H1 (cell line): ENCODE measurements at regions not wholly inside any gene's neighbourhood (a gene's known extent, or its start where the extent isn't known, plus 50 kb on each side); places are given as distances from the start of the nearest gene placed in this dataset.

Experiments used
- BRCA1 ChIP-seq: IDR thresholded peaks from 2 replicates; pipeline ENCODE4 v1.6.1; 2012; ENCODE audit warnings: low read depth, low read length, improper control_type of control experiment
- CBX5 ChIP-seq: fragments of 300-800, 300-1000 bp; sonication (generic); IDR thresholded peaks from 2 replicates; pipeline ENCODE4 v1.7.1; 2016; ENCODE audit warnings: antibody characterized with exemption, low read length, low read depth
- CEBPB ChIP-seq: IDR thresholded peaks from 2 replicates; pipeline ENCODE4 v1.6.1; 2012; ENCODE audit warnings: low read depth, low read length
- CTCF ChIP-seq, 3 experiments: IDR thresholded peaks; 1 replicate in 2 of 3; 2 replicates in 1 of 3; pipeline versions ENCODE4 v1.5.1 to v1.6.1; 2011; ENCODE audit warnings: low read length in 3 of 3, mild to moderate bottlenecking in 3 of 3, inconsistent platforms in 2 of 3, low read depth in 1 of 3, moderate library complexity in 1 of 3; ENCODE audit not compliant: insufficient read depth in 1 of 3; ENCODE audit errors: control extremely low read depth in 1 of 3
- EP300 ChIP-seq, 2 experiments: IDR thresholded peaks; 1 replicate in 1 of 2; 2 replicates in 1 of 2; pipeline ENCODE4 v1.6.1; 2011 to 2012; ENCODE audit warnings: low read depth in 2 of 2, low read length in 2 of 2, mild to moderate bottlenecking in 2 of 2, borderline replicate concordance in 1 of 2, inconsistent platforms in 1 of 2, moderate library complexity in 1 of 2
- JUN ChIP-seq: IDR thresholded peaks from 2 replicates; pipeline ENCODE4 v1.6.1; 2011; ENCODE audit warnings: low read depth, mild to moderate bottlenecking, improper control_type of control experiment, low read length
- POLR2A ChIP-seq, 2 experiments: IDR thresholded peaks; 1 replicate in 1 of 2; 2 replicates in 1 of 2; pipeline ENCODE4 v1.6.1; 2011; ENCODE audit warnings: low read depth in 2 of 2, low read length in 2 of 2, mild to moderate bottlenecking in 2 of 2; ENCODE audit errors: control extremely low read depth in 1 of 2
- RAD21 ChIP-seq, 2 experiments: IDR thresholded peaks in 1 of 2; conservative IDR thresholded peaks in 1 of 2; 2 replicates each; pipeline ENCODE4 v1.6.1; 2011; ENCODE audit warnings: low read depth in 2 of 2, low read length in 2 of 2, improper control_type of control experiment in 1 of 2, inconsistent platforms in 1 of 2, mild to moderate bottlenecking in 1 of 2, moderate library complexity in 1 of 2
- RXRA ChIP-seq: IDR thresholded peaks from 2 replicates; pipeline ENCODE4 v1.6.1; 2011; ENCODE audit warnings: low read depth, mild to moderate bottlenecking, low read length, moderate library complexity; ENCODE audit not compliant: insufficient read depth
- SP1 ChIP-seq: IDR thresholded peaks from 2 replicates; pipeline ENCODE4 v1.6.1; 2011; ENCODE audit warnings: low read depth, low read length
- SRF ChIP-seq: IDR thresholded peaks from 2 replicates; pipeline ENCODE4 v1.6.1; 2011; ENCODE audit warnings: mild to moderate bottlenecking, low read depth, low read length, moderate library complexity

- TF ChIP-seq SRF (no peak), CTCF (IDR thresholded peaks at IDR 0.05; ENCODE audit: control extremely low read depth in 1 of 3, insufficient read depth in 1 of 3, low read depth in 1 of 3, low read length in 3 of 3) (peak in 2 of 3 experiments; percentile 45 to 58; a peak in 3 of 4 replicates), BRCA1 (no peak), POLR2A (IDR thresholded peaks at IDR 0.05; ENCODE audit: control extremely low read depth in 1 of 2, low read depth in 2 of 2, low read length in 2 of 2) (no peak), RXRA (no peak), CBX5 (no peak), JUN (no peak), CEBPB (no peak), SP1 (no peak), EP300 (IDR thresholded peaks at IDR 0.05; ENCODE audit: borderline replicate concordance in 1 of 2, low read depth in 2 of 2, low read length in 2 of 2) (no peak), RAD21 (IDR thresholded peaks at IDR 0.05 in 1 of 2, conservative IDR thresholded peaks at IDR 0.05 in 1 of 2; ENCODE audit: low read depth in 2 of 2, low read length in 2 of 2) (peak; percentile 35 to 50; a peak in 3 of 4 replicates)
Observed at GRCh38 chr5:103829585-103829984, 267.0 kb upstream of the NUDT12 start.
